HG02938 (cell line): ENCODE measurements at regions not wholly inside any gene's neighbourhood (a gene's known extent, or its start where the extent isn't known, plus 50 kb on each side); places are given as distances from the start of the nearest gene placed in this dataset.

Source experiments
- ATAC-seq: cut with Tn5 transposase; IDR thresholded peaks from one replicate; pipeline ENCODE4 v1.9.1; 2021; ENCODE audit warnings: mild to moderate bottlenecking, moderate library complexity; ENCODE audit not compliant: unreplicated experiment

- ATAC-seq = no peak
Measured at GRCh38 chr3:124395584-124396338, 334.5 kb upstream of the UMPS start.

GRCh38 chr3:124396339-124396950 lies 333.8 kb upstream of the UMPS start:
- ATAC-seq = no peak

- ATAC-seq = no peak
Measured at GRCh38 chr3:124397088-124397487, 333.2 kb upstream of the UMPS start.

GRCh38 chr3:124398594-124398993 lies 331.7 kb upstream of the UMPS start:
- no peak for ATAC-seq

GRCh38 chr3:124401843-124402242 lies 328.4 kb upstream of the UMPS start:
- no peak for ATAC-seq

- no peak for ATAC-seq
Measured at GRCh38 chr3:124402791-124403190, 327.5 kb upstream of the UMPS start.

GRCh38 chr3:124404621-124405020 lies 325.6 kb upstream of the UMPS start:
- ATAC-seq = no peak

GRCh38 chr3:124407260-124407659 lies 323.0 kb upstream of the UMPS start:
- ATAC-seq = no peak

- no peak for ATAC-seq
Measured at GRCh38 chr3:124409650-124410275, 320.5 kb upstream of the UMPS start.

- no peak for ATAC-seq
Measured at GRCh38 chr3:124410471-124410870, 319.8 kb upstream of the UMPS start.

- no peak for ATAC-seq
Measured at GRCh38 chr3:124411728-124412127, 318.5 kb upstream of the UMPS start.

GRCh38 chr3:124412644-124413043 lies 317.6 kb upstream of the UMPS start:
- no peak for ATAC-seq

GRCh38 chr3:124413393-124413792 lies 316.9 kb upstream of the UMPS start:
- ATAC-seq = no peak

- ATAC-seq = no peak
Measured at GRCh38 chr3:124413989-124414598, 316.2 kb upstream of the UMPS start.

GRCh38 chr3:124415446-124415960 lies 314.7 kb upstream of the UMPS start:
- ATAC-seq = no peak

- ATAC-seq = no peak
Measured at GRCh38 chr3:124419303-124419702, 310.9 kb upstream of the UMPS start.

GRCh38 chr3:124420392-124420791 lies 309.9 kb upstream of the UMPS start:
- ATAC-seq = no peak

GRCh38 chr3:124422805-124423204 lies 307.4 kb upstream of the UMPS start:
- no peak for ATAC-seq

- no peak for ATAC-seq
Measured at GRCh38 chr3:124424396-124424795, 305.9 kb upstream of the UMPS start.

- ATAC-seq = no peak
Measured at GRCh38 chr3:124425972-124426371, 304.3 kb upstream of the UMPS start.

- no peak for ATAC-seq
Measured at GRCh38 chr3:124428372-124429128, 301.7 kb upstream of the UMPS start.
